Stomach (tissue), 8 donors: ENCODE measurements at regions not wholly inside any gene's neighbourhood (a gene's known extent, or its start where the extent isn't known, plus 50 kb on each side); places are given as distances from the start of the nearest gene placed in this dataset.
A peak's percentile ranks its signal among the peaks of the same experiment; 100 is the strongest.
"Not testable (repeated sequence)": the region's sequence is repeated elsewhere in the genome, so short reads cannot be mapped to it uniquely, and the experiment has no call there.

Experiments
- DNase-seq, 2 donors: peaks; one replicate each; pipeline versions ENCODE4 v3.0.0 to v3.0.0-alpha.2; 2013 to 2019
- H3K27ac ChIP-seq, 5 donors: fragments of 200-600 bp in 4 of 5; sonication (generic) in 4 of 5; one replicate each; pipeline ENCODE4 v1.5.1; 2013 to 2019; ENCODE audit warnings: mild to moderate bottlenecking in 1 of 5, moderate library complexity in 1 of 5
- H3K27me3 ChIP-seq, 3 donors: fragments of 200-600 bp; sonication (generic); one replicate each; pipeline ENCODE4 v1.5.1; 2017 to 2019; ENCODE audit warnings: mixed run types in 1 of 3
- H3K36me3 ChIP-seq, 4 donors: fragments of 200-600 bp; sonication (generic); 1 replicate in 3 of 4; 2 replicates in 1 of 4; pipeline ENCODE4 v1.5.1; 2016 to 2019
- H3K4me1 ChIP-seq, 4 donors: fragments of 200-600 bp; sonication (generic); one replicate each; pipeline ENCODE4 v1.5.1; 2016 to 2019
- H3K4me3 ChIP-seq, 4 donors: fragments of 200-600 bp; sonication (generic) in 3 of 4; one replicate each; pipeline ENCODE4 v1.5.1; 2016 to 2019; ENCODE audit warnings: mild to moderate bottlenecking in 1 of 4
- H3K9me3 ChIP-seq, 4 donors: fragments of 200-600 bp; sonication (generic); one replicate each; pipeline ENCODE4 v1.5.1; 2016 to 2019
- CTCF ChIP-seq, 7 experiments: fragments of 450-650 bp in 4 of 7; fragments of 200-600 bp in 3 of 7; sonication (generic) in 3 of 7; IDR thresholded peaks; one replicate each; pipeline ENCODE4 v1.5.1; 2016 to 2019; ENCODE audit warnings: antibody characterized with exemption in 7 of 7, control low read depth in 2 of 7, mild to moderate bottlenecking in 1 of 7
- EP300 ChIP-seq: sonication (generic); formaldehyde crosslinking; IDR thresholded peaks from one replicate; pipeline ENCODE4 v1.6.1; 2017; ENCODE audit warnings: antibody characterized with exemption
- POLR2A ChIP-seq, 4 donors: fragments of 450-650 bp; IDR thresholded peaks; one replicate each; pipeline ENCODE4 v1.6.1; 2016; ENCODE audit warnings: antibody characterized with exemption in 4 of 4, control low read depth in 2 of 4, mild to moderate bottlenecking in 1 of 4, moderate library complexity in 1 of 4
- POLR2AphosphoS5 ChIP-seq, 3 donors: sonication (generic); formaldehyde crosslinking; IDR thresholded peaks; one replicate each; pipeline ENCODE4 v1.6.1; 2016; ENCODE audit warnings: antibody characterized with exemption in 3 of 3
- WGBS, 5 donors: extraction: QIAGEN DNeasy Blood & Tissue Kit in 3 of 5; methylation state at CpG; one replicate each; pipeline versions ENCODE4 v1.1.5 to v1.1.7; 2013 to 2018; 5-methylcytosine and 5-hydroxymethylcytosine counted together
- intact Hi-C: fragments of 100-400 bp; cut with DNase I; formaldehyde crosslinking; loops from one replicate; pipeline ENCODE4 v1.15.1; 2023; ENCODE audit warnings: low total_unique reads
- donor health status: healthy with polysubstance abuse.
- donor health status: Bipolar disorder and iron deficiency.
- donor health status: healthy.

- H3K27ac ChIP-seq: no peak overlapping the region
- H3K36me3 ChIP-seq: no peaks in the 10 kb centered on the region
- intact Hi-C loops: no loop called here
- TF ChIP-seq POLR2A (IDR thresholded peaks at IDR 0.05) (no peak), CTCF (IDR thresholded peaks at IDR 0.05) (no peak), POLR2AphosphoS5 (IDR thresholded peaks at IDR 0.05) (no peak), EP300 (no peak)
- no peaks in the 10 kb centered on the region for H3K4me1 ChIP-seq
- H3K4me3 ChIP-seq: no peak overlapping the region
- peaks cover 0 to 4% (median 0%) of the 10 kb centered on the region in 4 donors for H3K9me3 ChIP-seq
- no peak for DNase-seq
- no peaks in the 10 kb centered on the region for H3K27me3 ChIP-seq
Observed at GRCh38 chr13:81563091-81563490, 1222.2 kb upstream of the SPRY2 start.

- DNase-seq: no peak
- TF ChIP-seq EP300 (no peak), CTCF (IDR thresholded peaks at IDR 0.05) (no peak), POLR2A (IDR thresholded peaks at IDR 0.05) (no peak), POLR2AphosphoS5 (IDR thresholded peaks at IDR 0.05) (no peak)
- Histone ChIP-seq H3K36me3 (no peaks in the 10 kb centered on the region), H3K4me1 (no peaks in the 10 kb centered on the region), H3K9me3 (peaks cover 0 to 4% (median 0%) of the 10 kb centered on the region in 4 donors), H3K27ac (no peak overlapping the region), H3K27me3 (no peaks in the 10 kb centered on the region), H3K4me3 (no peak overlapping the region)
- 45 to 73% (median 60%) methylated on average over 2 of the region's 2 CpGs for WGBS, 5 donors
- intact Hi-C loops: no loop called here
Observed at GRCh38 chr13:81562598-81562997, 1221.7 kb upstream of the SPRY2 start.

- no peak overlapping the region for H3K4me3 ChIP-seq
- H3K36me3 ChIP-seq: no peaks in the 10 kb centered on the region
- DNase-seq: no peak
- peaks cover 5 to 8% (median 7%) of the 10 kb centered on the region in 4 donors for H3K9me3 ChIP-seq
- intact Hi-C loops: no loop called here
- no peak overlapping the region for H3K27ac ChIP-seq
- H3K27me3 ChIP-seq: no peaks in the 10 kb centered on the region
- TF ChIP-seq POLR2A (IDR thresholded peaks at IDR 0.05) (no peak), POLR2AphosphoS5 (IDR thresholded peaks at IDR 0.05) (no peak), CTCF (IDR thresholded peaks at IDR 0.05) (no peak)
- no peaks in the 10 kb centered on the region for H3K4me1 ChIP-seq
- WGBS, 5 donors: 32 to 76% (median 67%) methylated on average over 2 of the region's 2 CpGs
Observed at GRCh38 chr13:81551036-81551435, 1210.1 kb upstream of the SPRY2 start.

GRCh38 chr13:81546294-81546693 is 1205.4 kb upstream of the SPRY2 start:
- 79 to 100% (median 93%) methylated on average over 2 of the region's 2 CpGs for WGBS, 5 donors
- not testable (repeated sequence) for H3K4me1 ChIP-seq
- intact Hi-C loops: loop anchor here (10.0 kb wide), 1 partner anchor 329 kb away; no protein-coding TSS in a partner anchor

GRCh38 chr13:81540777-81541176 is 1199.9 kb upstream of the SPRY2 start:
- H3K4me1 ChIP-seq: no peaks in the 10 kb centered on the region
- peak in 1 of 2 donors; percentile 40 for DNase-seq
- WGBS, 5 donors: 30 to 55% (median 38%) methylated on average over 1 of the region's 1 CpG
- H3K4me3 ChIP-seq: no peak overlapping the region
- no peaks in the 10 kb centered on the region for H3K36me3 ChIP-seq
- TF ChIP-seq POLR2A (IDR thresholded peaks at IDR 0.05): no peak
- no peak for TF ChIP-seq EP300
- no peak for TF ChIP-seq POLR2AphosphoS5 (IDR thresholded peaks at IDR 0.05)
- peak in 3 of 7 experiments; percentile 26 to 41 (median 32) for TF ChIP-seq CTCF (IDR thresholded peaks at IDR 0.05)
- intact Hi-C loops: loop anchor here (10.0 kb wide), 1 partner anchor 334 kb away; no protein-coding TSS in a partner anchor
- H3K27ac ChIP-seq: no peak overlapping the region
- peaks cover 0 to 3% (median under 1%) of the 10 kb centered on the region in 4 donors for H3K9me3 ChIP-seq
- H3K27me3 ChIP-seq: no peaks in the 10 kb centered on the region

More at GRCh38 chr13:81546294-81546693, 1205.4 kb upstream of the SPRY2 start:
- not testable (repeated sequence) for DNase-seq, H3K4me3 ChIP-seq, H3K27me3 ChIP-seq, H3K36me3 ChIP-seq, H3K27ac ChIP-seq
- peaks cover 5 to 13% (median 11%) of the 10 kb centered on the region in 4 donors for H3K9me3 ChIP-seq
